ENCODE measurements at regions not wholly inside any gene's neighbourhood (a gene's known extent, or its start where the extent isn't known, plus 50 kb on each side); places are given as distances from the start of the nearest gene placed in this dataset.
"Not testable (repeated sequence)": the region's sequence is repeated elsewhere in the genome, so short reads cannot be mapped to it uniquely, and the experiment has no call there.

GRCh38 chr6:81962198-81962597 is 209.7 kb upstream of the TENT5A start:
- Histone ChIP-seq H3K36me3 (no peaks in the 10 kb centered on the region), H3K4me3 (no peak overlapping the region), H3K27me3 (no peaks in the 10 kb centered on the region), H3K9me3 (no peaks in the 10 kb centered on the region), H3K4me1 (ENCODE audit: insufficient read depth) (no peaks in the 10 kb centered on the region), H3K27ac (no peak overlapping the region)
- WGBS, 3 donors, result 89 to 94% (median 94%) methylated on average over 3 of the region's 3 CpGs
- intact Hi-C loops (cut with DNase I), result no loop called here
- no peak for TF ChIP-seq POLR2A (IDR thresholded peaks at IDR 0.05)
- no peak for TF ChIP-seq CTCF (IDR thresholded peaks at IDR 0.05)
- no peak for TF ChIP-seq EP300 (IDR thresholded peaks at IDR 0.05)
- no peak for DNase-seq

GRCh38 chr6:81950877-81951276 is 198.4 kb upstream of the TENT5A start:
- Histone ChIP-seq H3K9me3 (no peaks in the 10 kb centered on the region), H3K4me3 (no peak overlapping the region), H3K4me1 (ENCODE audit: insufficient read depth) (no peaks in the 10 kb centered on the region), H3K27me3 (no peaks in the 10 kb centered on the region), H3K27ac (no peak overlapping the region), H3K36me3 (no peaks in the 10 kb centered on the region)
- no peak for TF ChIP-seq CTCF (IDR thresholded peaks at IDR 0.05)
- DNase-seq, result no peak
- intact Hi-C loops (cut with DNase I), result no loop called here
- WGBS, 3 donors, result 25 to 32% (median 26%) methylated on average over 1 of the region's 1 CpG

GRCh38 chr6:81948861-81949260 is 196.4 kb upstream of the TENT5A start:
- intact Hi-C loops (cut with DNase I), result no loop called here
- Histone ChIP-seq H3K4me3 (no peak overlapping the region), H3K9me3 (no peaks in the 10 kb centered on the region), H3K27ac (no peak overlapping the region), H3K27me3 (no peaks in the 10 kb centered on the region), H3K36me3 (no peaks in the 10 kb centered on the region), H3K4me1 (ENCODE audit: insufficient read depth) (no peaks in the 10 kb centered on the region)
- DNase-seq, result no peak
- TF ChIP-seq EP300 (IDR thresholded peaks at IDR 0.05) (no peak), CTCF (IDR thresholded peaks at IDR 0.05) (no peak), POLR2A (IDR thresholded peaks at IDR 0.05) (no peak)

GRCh38 chr6:81948196-81948595 is 195.7 kb upstream of the TENT5A start:
- intact Hi-C loops (cut with DNase I); H3K4me3 ChIP-seq; H3K27me3 ChIP-seq; H3K36me3 ChIP-seq; DNase-seq; H3K4me1 ChIP-seq (ENCODE audit: insufficient read depth); H3K9me3 ChIP-seq; H3K27ac ChIP-seq: not testable (repeated sequence)
- WGBS, 3 donors, result 87 to 90% (median 89%) methylated on average over 4 of the region's 4 CpGs

- Histone ChIP-seq H3K27ac (no peak overlapping the region), H3K36me3 (no peaks in the 10 kb centered on the region), H3K9me3 (no peaks in the 10 kb centered on the region), H3K4me1 (ENCODE audit: insufficient read depth) (peaks cover under 1% of the 10 kb centered on the region), H3K4me3 (no peak overlapping the region), H3K27me3 (no peaks in the 10 kb centered on the region)
- no peak for DNase-seq
- TF ChIP-seq CTCF (IDR thresholded peaks at IDR 0.05) (no peak), POLR2A (IDR thresholded peaks at IDR 0.05) (no peak), EP300 (IDR thresholded peaks at IDR 0.05) (no peak)
- WGBS, 3 donors, result 95 to 98% (median 96%) methylated on average over 2 of the region's 2 CpGs
- intact Hi-C loops (cut with DNase I), result no loop called here
Observed at GRCh38 chr6:81944661-81945060, 192.2 kb upstream of the TENT5A start.

GRCh38 chr6:81942842-81943241 is 190.4 kb upstream of the TENT5A start:
- intact Hi-C loops (cut with DNase I); H3K4me3 ChIP-seq; H3K4me1 ChIP-seq (ENCODE audit: insufficient read depth); DNase-seq; H3K36me3 ChIP-seq; H3K27ac ChIP-seq; H3K27me3 ChIP-seq; H3K9me3 ChIP-seq: not testable (repeated sequence)
- WGBS, 3 donors, result 89 to 93% (median 90%) methylated on average over 2 to 3 of the region's 3 CpGs
